A204.1 (cell line): ENCODE measurements at regions not wholly inside any gene's neighbourhood (a gene's known extent, or its start where the extent isn't known, plus 50 kb on each side); places are given as distances from the start of the nearest gene placed in this dataset.

ENCODE experiments used
- FAIRE-seq: peaks from 2 replicates; lab custom pipeline; 2012; peaks lifted over from hg19 to GRCh38; lab: Jason Lieb, UNC

- no peak for FAIRE-seq
These were observed 220.9 kb downstream of the SLC7A11 start for GRCh38 chr4:138021139-138021830.

DNA sequence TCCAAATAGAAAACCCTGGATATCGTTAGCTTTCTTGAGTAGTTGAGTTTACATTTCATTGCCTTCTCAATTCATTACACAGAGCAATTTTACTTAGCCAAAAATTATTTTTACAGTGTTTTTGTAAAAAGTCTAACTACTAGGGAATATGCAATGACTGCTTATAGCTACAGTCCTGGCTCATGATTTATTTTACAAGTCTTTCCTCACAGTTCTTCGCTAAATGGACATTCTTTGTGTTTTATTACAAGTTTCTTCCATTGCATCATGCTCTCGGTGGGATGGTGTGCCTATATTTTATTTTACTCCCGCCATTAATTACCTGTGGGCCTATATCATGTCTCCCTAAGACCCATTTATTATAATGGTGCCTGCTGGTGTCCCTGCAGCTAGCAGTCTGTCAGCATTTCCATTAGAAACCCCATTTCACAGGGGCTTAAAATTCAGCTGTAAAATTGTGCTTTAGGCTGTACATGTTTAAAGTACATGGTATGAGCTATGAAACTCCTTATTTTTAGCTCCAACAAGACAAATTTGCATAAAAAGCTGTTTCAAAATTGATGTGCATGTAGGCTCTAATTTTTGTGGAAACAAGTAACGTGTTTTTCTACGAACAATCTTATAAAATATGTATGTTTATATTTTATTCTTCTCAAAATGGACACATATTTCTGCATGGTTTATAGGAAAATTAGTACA is 227.4 kb downstream of the SLC7A11 start:
- FAIRE-seq: no peak

GRCh38 chr4:138013625-138014024 is 228.5 kb downstream of the SLC7A11 start:
- no peak for FAIRE-seq

DNA sequence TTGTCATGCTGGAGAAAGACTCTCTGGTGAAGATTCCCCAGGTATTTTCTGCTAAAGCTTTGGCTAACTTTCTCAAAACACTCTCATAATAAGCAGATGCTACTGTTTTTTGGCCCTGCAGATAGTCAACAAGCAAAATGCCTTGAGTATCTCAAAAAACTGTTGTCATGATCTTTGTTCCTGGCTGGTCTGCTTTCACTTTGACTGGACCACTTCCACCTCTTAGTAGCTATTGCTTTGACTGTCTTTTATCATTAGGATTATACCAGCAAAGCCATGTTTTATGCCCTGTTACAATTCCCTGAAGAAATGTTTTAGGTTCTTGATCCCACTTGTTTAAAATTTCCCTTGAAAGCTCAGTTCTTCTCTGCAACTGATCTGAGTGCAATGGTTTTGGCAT is 231.5 kb downstream of the SLC7A11 start:
- FAIRE-seq: no peak

- no peak for FAIRE-seq
These were observed 234.6 kb downstream of the SLC7A11 start for GRCh38 chr4:138007572-138007971.

- no peak for FAIRE-seq
These were observed 236.7 kb downstream of the SLC7A11 start for GRCh38 chr4:138005486-138005885.

DNA sequence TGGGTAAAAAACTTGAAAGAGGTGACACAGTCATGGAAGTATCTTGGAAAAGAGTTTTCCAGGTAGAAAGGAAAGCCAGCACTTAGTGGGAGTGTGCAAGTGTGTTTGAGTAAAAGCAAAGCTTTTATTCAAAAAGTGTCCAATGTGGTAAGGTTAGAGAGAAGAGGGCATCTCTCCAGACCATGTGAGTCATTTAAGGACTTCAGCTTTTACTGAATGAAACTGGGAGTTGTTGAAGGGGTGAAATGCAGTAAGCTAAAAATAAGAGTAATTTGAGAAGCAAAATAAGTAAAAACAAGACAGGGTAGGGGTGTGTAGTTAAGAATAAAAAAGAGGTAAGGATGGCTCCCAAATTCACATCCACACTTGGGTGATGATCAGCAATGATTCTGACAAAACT is 238.9 kb downstream of the SLC7A11 start:
- FAIRE-seq: no peak

- FAIRE-seq: no peak
These were observed 243.3 kb downstream of the SLC7A11 start for GRCh38 chr4:137998666-137999429.

- no peak for FAIRE-seq
These were observed 244.7 kb downstream of the SLC7A11 start for GRCh38 chr4:137997496-137997895.

DNA sequence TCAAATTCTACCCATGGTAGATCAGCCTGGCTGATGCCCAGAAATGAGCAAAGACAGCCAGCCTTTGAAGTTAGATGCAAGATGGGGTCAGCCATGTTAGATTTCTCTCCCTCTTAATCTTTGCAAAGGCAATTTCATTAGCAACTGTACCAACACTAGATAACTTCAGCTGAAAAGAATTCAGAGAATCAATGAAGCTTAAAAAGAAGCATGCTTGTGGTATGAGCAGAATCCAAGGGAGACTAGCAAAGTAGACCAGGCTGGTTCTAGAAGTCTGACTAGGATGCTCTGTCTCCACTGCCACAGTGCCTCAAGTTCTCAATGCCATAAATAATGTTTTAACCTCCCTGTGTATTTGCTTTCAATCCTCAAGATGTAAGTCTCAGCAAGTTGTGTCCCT is 247.3 kb downstream of the SLC7A11 start:
- no peak for FAIRE-seq

- FAIRE-seq: no peak
These were observed 248.9 kb downstream of the SLC7A11 start for GRCh38 chr4:137993232-137993631.

DNA sequence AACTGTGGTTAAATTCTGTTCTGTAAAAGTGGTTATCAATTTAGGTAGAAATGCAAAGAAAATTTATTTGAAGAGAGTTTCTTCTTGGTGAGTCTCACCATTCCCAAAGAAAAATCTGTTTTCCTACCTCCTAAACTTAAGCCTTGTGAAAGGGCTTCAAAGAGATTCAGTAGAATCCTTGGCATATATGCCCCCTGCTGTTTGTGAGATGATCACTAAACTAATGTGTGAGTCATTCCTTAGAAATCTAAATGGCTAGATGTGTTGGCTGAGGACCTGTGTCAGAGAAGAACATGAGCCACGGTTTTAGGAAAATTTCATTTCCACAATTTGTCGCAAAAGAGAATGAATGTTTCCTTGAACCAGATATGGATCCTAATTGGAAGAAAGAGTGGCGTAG is 260.9 kb downstream of the SLC7A11 start:
- no peak for FAIRE-seq

DNA sequence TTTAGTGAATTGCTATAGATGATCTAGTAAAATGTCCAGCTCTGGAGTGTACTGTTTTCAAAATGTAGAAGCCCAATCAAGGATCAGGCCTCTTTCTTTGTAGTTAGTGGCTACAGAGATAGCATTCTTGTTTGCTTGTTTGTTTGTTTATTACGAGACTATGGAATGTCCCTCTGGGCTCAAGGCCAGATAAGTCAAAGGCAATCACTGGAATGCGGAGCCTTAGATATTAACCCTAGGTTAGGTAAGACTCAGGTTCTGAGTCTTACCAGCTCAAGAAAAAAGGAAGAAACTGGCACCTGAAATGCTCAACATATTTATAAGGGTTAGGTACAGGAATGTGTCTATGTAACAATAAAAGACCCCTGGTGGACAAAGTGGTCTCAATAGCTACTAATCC is 261.5 kb downstream of the SLC7A11 start:
- FAIRE-seq: no peak

- FAIRE-seq: no peak
These were observed 262.2 kb downstream of the SLC7A11 start for GRCh38 chr4:137979938-137980337.

DNA sequence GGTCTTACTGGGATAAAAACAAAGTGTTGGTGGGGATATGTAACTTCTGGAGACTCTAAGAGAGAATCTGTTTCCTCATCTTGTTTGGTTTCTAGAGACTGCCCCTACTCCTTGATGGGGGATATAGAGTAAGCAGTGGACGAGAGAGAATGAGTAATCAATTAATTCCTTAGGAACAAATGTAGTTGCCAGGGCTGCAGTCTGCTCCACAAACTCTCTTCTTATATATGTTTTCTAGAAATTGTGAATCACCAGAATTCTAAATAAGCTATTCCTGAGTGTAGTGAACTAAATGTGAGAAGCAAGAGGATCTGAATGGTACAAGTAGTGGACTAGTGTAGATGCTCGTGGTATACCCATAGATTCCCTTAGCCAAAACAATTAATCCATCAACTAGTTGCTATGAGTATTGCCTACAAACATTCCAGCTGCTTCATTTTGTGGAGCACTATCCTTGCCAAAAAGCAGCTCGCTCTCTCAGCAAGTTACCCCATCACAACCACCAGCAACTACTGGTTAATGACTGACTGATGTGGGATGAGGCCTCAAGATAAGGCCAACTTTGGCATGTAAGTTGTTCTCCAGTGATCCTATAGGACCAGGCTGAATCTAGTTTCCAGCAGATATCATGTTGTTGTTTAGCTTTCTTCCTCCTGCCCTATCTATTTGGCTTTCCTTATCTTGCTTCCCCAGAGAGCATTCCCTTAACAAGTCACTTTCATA is 273.0 kb downstream of the SLC7A11 start:
- FAIRE-seq: no peak

DNA sequence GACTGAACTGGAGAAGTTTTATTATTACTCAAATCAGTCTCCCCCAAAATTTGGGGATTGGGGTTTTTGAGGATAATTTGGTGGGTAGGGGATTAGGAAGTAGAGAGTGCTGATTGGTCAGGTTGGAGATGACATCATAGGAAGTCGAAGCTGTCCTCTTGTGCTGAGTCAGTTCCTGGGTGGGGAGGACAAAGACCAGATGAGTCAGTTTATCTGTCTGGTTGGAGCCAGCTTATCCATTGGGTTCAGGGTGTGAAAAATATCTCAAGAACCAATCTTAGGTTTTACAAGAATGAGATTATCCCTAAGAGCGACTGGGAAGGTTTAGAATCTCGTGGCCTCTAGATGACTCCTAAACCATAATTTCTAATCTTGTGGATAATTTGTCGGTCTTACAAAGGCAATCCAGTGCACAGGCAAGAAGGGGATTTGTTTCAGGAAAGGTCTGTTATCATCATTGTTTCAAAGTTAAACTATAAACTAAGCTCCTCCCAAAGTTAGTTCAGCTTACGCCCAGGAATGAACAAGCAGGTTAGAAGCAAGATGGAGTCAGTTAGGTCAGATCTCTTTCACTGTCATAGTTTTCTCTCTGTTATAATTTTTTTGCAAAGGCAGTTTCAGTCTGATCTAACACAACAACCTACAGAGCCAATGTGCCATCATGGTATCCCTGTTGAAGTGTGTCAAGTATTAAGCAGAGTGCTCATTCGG is 274.5 kb downstream of the SLC7A11 start:
- no peak for FAIRE-seq

GRCh38 chr4:137966504-137966903 is 275.6 kb downstream of the SLC7A11 start:
- FAIRE-seq: no peak

DNA sequence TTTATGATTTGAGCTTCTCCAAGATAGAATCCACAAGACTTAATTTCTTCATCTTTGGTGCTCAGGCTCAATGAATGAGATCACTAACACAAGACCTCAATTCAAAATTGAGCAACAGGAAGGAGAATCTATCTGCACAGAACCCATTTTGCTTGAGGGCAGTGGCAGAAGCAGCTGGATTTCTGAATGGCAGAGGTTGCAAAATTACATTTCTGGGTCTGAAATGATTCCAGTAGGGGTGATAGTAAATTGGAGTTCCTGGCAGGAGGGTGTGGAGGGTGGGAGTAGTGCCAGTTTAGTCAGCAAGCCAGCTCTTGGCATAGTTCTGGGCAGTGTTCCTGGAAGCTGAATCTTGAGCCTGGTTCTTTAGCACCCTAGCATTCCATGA is 281.1 kb downstream of the SLC7A11 start:
- no peak for FAIRE-seq

GRCh38 chr4:137960371-137961050 is 281.6 kb downstream of the SLC7A11 start:
- no peak for FAIRE-seq

GRCh38 chr4:137957806-137958205 is 284.3 kb downstream of the SLC7A11 start:
- no peak for FAIRE-seq

GRCh38 chr4:137956256-137956655 is 285.9 kb downstream of the SLC7A11 start:
- no peak for FAIRE-seq
